ENCODE measurements at regions not wholly inside any gene's neighbourhood (a gene's known extent, or its start where the extent isn't known, plus 50 kb on each side); places are given as distances from the start of the nearest gene placed in this dataset.

GRCh38 chr7:41633690-41634089 lies 69.2 kb downstream of the INHBA start:
- no peaks in the 10 kb centered on the region for H3K4me1 ChIP-seq (ENCODE audit: insufficient read depth)
- 81 to 88% (median 88%) methylated on average over 3 of the region's 3 CpGs for WGBS, 3 donors
- H3K9me3 ChIP-seq = no peaks in the 10 kb centered on the region
- no peak overlapping the region for H3K4me3 ChIP-seq
- intact Hi-C loops (cut with DNase I) = no loop called here
- H3K27ac ChIP-seq = no peak overlapping the region
- no peaks in the 10 kb centered on the region for H3K36me3 ChIP-seq
- no peak for DNase-seq
- no peak for TF ChIP-seq POLR2A (IDR thresholded peaks at IDR 0.05)
- no peak for TF ChIP-seq EP300 (IDR thresholded peaks at IDR 0.05)
- TF ChIP-seq, protein P1, sequence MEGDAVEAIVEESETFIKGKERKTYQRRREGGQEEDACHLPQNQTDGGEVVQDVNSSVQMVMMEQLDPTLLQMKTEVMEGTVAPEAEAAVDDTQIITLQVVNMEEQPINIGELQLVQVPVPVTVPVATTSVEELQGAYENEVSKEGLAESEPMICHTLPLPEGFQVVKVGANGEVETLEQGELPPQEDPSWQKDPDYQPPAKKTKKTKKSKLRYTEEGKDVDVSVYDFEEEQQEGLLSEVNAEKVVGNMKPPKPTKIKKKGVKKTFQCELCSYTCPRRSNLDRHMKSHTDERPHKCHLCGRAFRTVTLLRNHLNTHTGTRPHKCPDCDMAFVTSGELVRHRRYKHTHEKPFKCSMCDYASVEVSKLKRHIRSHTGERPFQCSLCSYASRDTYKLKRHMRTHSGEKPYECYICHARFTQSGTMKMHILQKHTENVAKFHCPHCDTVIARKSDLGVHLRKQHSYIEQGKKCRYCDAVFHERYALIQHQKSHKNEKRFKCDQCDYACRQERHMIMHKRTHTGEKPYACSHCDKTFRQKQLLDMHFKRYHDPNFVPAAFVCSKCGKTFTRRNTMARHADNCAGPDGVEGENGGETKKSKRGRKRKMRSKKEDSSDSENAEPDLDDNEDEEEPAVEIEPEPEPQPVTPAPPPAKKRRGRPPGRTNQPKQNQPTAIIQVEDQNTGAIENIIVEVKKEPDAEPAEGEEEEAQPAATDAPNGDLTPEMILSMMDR (IDR thresholded peaks at IDR 0.05) = no peak
- H3K27me3 ChIP-seq = no peaks in the 10 kb centered on the region

DNA sequence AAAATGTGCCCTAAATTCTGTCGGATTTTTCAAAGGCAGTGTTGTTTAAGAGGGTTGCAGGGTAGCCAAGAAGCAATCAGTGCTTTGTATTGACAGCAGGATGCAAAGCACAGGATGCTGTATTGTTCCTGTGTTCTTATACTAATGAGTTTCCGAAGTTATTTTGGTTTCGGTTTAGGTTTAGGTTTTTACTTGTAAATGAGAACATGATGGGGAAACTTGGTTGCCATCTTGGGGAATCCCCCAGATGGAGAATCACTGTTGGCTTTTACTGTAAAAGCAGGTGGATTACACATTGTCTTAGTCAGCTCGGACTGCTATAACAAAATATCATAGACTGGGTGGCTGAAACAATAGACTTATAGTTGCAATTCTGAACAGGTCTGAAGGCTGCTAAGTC lies 72.1 kb downstream of the INHBA start:
- intact Hi-C loops (cut with DNase I) = no loop called here
- no peak for DNase-seq
- Histone ChIP-seq H3K27ac (no peak overlapping the region), H3K9me3 (no peaks in the 10 kb centered on the region), H3K36me3 (no peaks in the 10 kb centered on the region), H3K27me3 (no peaks in the 10 kb centered on the region), H3K4me1 (ENCODE audit: insufficient read depth) (no peaks in the 10 kb centered on the region), H3K4me3 (no peak overlapping the region)
- TF ChIP-seq, protein P1 (IDR thresholded peaks at IDR 0.05) = no peak
- TF ChIP-seq POLR2A (IDR thresholded peaks at IDR 0.05) (no peak), EP300 (IDR thresholded peaks at IDR 0.05) (no peak)
- WGBS, 3 donors = 87 to 89% (median 89%) methylated on average over 4 of the region's 4 CpGs

DNA sequence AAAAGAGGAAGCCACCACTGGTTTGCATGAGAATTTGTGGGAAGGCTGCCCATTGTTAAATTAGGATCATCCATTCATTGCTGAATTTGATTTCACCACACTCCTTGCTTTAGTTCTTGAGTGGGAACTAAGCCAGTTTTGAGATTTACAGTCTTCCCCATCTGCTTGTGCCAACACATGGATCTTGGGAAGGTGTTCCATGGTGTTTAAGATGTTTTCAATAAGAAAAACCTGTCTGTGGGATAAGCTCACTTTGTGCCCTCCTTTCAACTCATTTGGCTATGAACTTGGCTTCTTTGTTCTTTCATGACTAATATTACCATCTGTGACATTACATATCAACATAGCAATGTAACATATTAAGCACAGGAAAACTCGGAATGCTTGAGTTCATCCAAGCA lies 73.2 kb downstream of the INHBA start:
- no peaks in the 10 kb centered on the region for H3K4me1 ChIP-seq (ENCODE audit: insufficient read depth)
- H3K9me3 ChIP-seq = no peaks in the 10 kb centered on the region
- H3K4me3 ChIP-seq = no peak overlapping the region
- intact Hi-C loops (cut with DNase I) = no loop called here
- H3K36me3 ChIP-seq = no peaks in the 10 kb centered on the region
- no peaks in the 10 kb centered on the region for H3K27me3 ChIP-seq
- WGBS, 3 donors = 71 to 86% (median 84%) methylated on average over 1 of the region's 1 CpG
- no peak overlapping the region for H3K27ac ChIP-seq
- no peak for DNase-seq
- no peak for TF ChIP-seq EP300 (IDR thresholded peaks at IDR 0.05)
- TF ChIP-seq, protein P1 (IDR thresholded peaks at IDR 0.05) = no peak
- TF ChIP-seq POLR2A (IDR thresholded peaks at IDR 0.05) = no peak

DNA sequence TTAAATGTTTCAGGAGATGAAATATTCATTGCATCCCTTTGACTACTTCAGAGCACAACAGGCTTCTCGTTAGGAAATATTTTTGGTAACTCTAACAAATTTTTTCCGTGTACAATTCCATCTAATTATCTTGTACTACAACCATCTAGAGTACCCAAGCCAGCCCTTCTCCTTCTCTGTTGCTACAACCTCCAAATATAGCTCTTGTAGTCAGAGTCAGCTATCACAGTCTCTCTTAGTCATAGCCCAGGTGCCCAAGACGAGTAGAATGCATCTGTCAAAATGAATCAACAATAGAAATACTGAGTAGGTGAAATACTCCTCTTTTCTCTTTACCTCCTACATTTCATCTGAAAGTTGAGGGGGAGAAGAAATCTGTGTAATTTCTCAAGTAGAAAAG lies 74.0 kb downstream of the INHBA start:
- H3K4me1 ChIP-seq (ENCODE audit: insufficient read depth) = no peaks in the 10 kb centered on the region
- intact Hi-C loops (cut with DNase I) = no loop called here
- TF ChIP-seq EP300 (IDR thresholded peaks at IDR 0.05) (no peak), POLR2A (IDR thresholded peaks at IDR 0.05) (no peak)
- TF ChIP-seq, protein P1 (IDR thresholded peaks at IDR 0.05) = no peak
- no peak for DNase-seq
- 16 to 33% (median 28%) methylated on average over 3 of the region's 3 CpGs for WGBS, 3 donors
- no peak overlapping the region for H3K4me3 ChIP-seq
- no peak overlapping the region for H3K27ac ChIP-seq
- no peaks in the 10 kb centered on the region for H3K27me3 ChIP-seq
- no peaks in the 10 kb centered on the region for H3K9me3 ChIP-seq
- H3K36me3 ChIP-seq = no peaks in the 10 kb centered on the region
